Hematopoietic multipotent progenitor cell (in vitro differentiated cells): ENCODE measurements at regions not wholly inside any gene's neighbourhood (a gene's known extent, or its start where the extent isn't known, plus 50 kb on each side); places are given as distances from the start of the nearest gene placed in this dataset.

Source experiments
- DNase-seq, 3 donors: peaks; one replicate each; pipeline ENCODE4 v3.0.0-alpha.2; 2011 to 2015; ENCODE audit warnings: low read depth in 2 of 3, low spot score in 2 of 3

- no peak for DNase-seq
These were observed 67.2 kb downstream of the CEBPB start for GRCh38 chr20:50257860-50258259.

DNA sequence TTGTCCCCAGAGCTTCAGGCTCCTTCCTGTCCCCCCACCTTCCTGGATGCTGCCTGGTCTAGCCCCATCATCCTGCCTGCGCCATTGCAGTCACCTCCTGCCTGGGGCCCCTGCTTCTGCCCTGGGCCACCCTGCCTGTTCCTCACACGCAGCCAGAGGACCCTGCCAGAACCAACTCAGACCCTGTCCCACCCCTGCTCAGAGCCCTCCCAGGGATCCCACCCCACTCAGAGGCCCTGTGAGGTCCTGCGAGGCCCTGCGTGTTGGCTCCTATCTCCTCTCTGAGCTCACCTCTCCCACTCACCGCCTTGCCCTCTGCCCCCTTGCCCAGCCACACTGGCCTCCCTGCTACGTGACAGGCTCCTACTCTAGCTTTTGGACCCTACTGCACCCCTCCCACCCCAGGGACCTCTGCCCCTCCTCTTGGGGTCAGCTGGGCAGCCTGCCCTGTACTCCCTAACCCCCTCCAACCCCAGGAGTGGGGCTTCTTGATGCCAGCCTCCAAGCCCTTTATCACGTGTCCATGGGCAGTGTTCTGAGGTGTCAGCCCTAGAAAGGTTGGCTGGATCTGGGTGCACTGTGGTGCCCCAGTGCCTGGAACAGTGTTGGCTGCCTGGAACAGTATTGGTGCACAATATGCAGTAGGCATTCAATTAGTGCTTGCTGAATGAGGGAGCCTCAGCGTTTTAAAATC is 68.3 kb downstream of the CEBPB start:
- DNase-seq, result no peak

- peak in 1 of 3 donors; percentile 35 for DNase-seq
These were observed 69.3 kb downstream of the CEBPB start for GRCh38 chr20:50259705-50260478.

- peak in 2 of 3 donors; percentile 77 to 83 for DNase-seq
These were observed 70.0 kb downstream of the CEBPB start for GRCh38 chr20:50260479-50261221.

DNA sequence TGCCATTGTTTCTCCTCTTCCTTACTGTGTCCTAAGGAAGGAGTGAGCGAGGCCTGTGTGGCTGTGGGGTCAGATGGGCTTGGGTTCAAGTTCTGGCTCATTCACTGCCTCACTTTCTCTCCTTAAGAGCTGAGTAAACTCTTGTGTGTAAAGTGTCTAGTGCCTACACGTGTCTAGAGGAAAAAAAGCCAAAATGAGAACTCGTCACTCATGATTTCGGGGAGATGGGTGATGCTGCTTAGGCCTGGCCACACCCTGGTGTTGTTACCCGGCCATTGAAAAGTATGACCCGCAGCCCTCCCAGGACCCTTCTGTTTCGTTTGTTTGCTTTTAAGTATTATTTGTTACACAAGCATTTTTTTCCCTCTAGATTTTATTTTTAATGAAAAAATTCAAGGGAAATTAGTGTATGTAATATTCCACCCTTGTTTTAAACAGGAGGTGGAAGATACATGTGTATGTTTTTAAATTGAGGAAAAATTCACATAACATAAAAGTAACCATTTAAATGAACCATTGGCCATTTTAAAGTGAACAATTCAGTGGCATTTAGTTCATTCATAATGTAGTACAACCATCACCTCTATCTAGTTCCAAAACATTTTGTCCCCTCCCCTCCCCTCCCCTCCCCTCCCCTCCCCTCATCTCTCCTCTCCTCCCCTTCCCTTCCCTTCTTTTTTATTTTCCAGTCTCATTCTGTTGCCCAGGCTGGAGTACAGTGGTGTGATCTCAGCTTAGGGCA is 71.0 kb downstream of the CEBPB start:
- DNase-seq, result no peak

GRCh38 chr20:50263831-50264230 is 73.2 kb downstream of the CEBPB start:
- no peak for DNase-seq

DNA sequence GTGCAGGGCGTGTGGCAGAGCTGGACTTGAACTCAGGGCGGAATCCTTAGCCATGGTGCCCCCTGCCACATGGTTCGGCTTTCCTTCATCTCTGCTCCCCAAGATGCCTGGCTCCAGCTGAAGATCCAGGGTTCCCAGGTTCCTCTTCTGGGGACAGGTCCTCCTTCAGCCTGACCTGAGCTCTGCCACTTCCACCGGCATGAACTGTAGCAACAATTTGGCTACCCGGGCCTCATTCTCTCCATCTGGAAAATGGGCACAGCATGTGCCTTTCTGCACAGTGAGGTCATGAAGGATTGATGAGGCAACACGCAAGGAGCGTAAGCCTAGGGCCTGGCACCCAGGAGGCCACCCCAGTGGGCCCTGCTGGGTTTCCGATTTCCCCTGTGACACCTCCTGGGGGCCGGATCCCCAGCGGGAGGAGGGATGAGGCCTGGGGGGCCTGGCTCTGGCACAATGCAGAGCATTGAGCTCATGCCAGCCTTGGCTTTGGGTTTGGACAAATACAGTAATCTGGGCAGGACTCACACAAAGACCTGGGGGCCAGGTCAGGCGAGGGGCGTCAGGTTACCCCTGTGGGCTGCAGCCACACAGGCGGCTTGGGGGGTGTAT is 74.0 kb downstream of the CEBPB start:
- DNase-seq, result no peak

DNA sequence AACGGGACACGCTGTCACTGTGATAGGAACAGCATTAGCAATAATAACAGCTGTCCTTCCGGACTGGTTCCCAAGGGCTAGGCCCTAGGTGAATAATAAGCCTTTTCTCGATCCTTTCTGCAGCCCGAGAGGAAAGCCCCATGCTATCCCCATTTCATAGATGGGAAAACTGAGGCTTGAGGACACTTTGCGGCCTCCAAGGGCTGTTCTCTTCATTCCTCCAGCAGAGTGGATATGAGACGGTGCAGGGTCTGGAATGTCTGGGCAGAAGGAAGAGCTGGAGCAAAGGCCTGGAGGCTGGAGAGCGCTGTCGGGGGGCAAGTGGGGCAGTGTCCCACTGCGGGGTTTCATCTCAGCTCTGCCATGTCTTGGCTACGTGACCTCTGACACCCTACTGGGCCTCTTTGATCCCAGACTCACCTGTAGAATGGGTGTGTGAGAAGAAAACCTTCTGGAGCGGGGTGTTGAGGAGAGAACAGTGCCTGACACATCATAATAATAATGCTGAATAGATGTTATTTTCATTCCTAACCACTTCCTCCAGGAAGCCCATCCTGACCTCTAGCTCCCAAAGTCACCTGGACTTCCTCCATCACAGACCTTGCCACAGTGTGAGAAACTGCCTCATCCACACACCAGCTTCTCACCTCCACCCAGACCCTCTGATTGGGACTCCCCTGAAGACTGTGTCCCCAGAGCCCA is 74.8 kb downstream of the CEBPB start:
- no peak for DNase-seq

GRCh38 chr20:50266293-50267040 is 75.8 kb downstream of the CEBPB start:
- no peak for DNase-seq

- no peak for DNase-seq
These were observed 76.6 kb downstream of the CEBPB start for GRCh38 chr20:50267041-50267865.

- DNase-seq, result no peak
These were observed 77.2 kb downstream of the CEBPB start for GRCh38 chr20:50267866-50268219.

DNA sequence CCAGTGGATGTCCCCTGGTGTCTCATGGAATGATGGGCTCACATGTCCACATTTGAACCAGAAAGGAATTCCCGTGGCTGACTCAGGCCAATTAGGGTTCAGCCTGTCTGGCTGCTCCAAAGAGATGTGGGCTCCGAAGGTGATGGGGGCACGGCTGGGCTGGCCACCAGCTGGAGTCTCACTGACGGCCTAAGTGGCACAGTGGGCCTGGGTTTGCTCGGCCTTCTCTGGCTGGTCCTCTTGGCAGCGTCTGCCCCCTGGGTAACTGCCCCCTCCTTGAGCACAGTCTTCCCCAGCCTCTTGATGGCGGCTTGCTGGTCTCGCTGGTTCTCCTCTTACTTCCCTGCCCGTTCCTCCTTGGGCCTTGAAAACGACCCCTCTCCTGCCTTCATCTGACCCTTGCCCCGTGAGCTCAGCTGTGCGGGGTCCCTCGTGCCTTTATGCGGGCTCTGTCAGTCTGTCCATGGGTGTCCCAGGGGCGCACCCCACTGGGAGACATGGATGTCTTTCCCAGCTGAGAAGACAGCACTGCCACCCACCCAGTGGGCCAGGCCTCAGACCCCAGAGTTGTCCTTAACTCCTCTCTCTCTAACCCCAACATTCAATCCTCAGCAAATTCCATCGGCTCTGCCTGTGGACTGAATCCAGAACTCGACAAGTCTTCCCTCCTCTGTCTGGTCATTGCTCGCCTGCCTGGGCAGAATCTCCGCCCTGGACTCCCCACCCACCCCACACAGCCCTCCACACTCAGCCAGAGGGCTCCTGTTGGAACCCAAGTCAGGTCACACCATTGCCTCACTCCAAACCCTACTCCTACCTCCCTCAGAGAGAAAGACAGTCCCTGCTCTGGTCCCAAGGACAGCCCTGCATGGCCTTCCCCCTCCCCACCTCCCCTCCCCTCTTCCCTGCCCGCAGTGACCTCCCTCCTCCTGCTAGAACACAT is 78.7 kb downstream of the CEBPB start:
- DNase-seq, result no peak

DNA sequence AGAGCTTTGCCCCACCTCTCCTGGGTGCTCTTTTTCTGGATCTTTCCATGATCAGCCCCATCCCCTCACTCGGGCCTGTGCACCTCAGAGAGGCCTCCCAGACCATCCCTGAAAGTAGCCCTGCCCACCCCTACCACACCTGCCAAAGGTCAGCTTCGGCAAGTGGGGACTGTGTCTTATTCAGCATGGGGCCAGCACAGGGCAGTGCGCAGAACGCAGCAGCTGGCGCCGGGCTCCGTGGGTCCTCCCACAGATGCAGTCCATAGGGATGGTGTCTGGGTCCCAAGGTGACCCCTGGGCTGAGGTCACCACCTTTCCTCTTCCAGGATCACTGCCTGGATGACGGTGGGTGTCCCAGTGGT is 79.4 kb downstream of the CEBPB start:
- no peak for DNase-seq

- peak in 2 of 3 donors; percentile 63 to 76 for DNase-seq
These were observed 79.9 kb downstream of the CEBPB start for GRCh38 chr20:50270569-50270968.

DNA sequence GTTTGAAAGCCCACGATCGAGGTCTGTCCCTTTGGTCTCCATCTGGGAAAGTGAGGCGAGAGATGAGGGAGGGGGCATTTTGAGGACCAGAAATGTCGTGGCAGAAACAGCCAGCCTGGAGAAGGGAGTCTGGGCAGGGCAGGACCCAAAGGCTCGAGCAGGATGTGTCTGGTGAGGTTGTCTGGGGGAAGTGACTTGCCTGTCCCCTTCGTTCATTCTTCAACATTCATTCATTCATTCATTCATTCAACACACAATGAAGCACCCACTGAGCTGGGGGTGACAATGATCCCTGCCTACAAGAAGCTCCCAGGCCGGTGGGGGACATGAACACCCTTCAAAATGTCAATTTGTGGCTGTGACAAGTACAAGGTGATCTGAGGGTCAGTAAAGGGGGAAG is 80.5 kb downstream of the CEBPB start:
- no peak for DNase-seq

- DNase-seq, result no peak
These were observed 81.0 kb downstream of the CEBPB start for GRCh38 chr20:50271612-50272011.

- no peak for DNase-seq
These were observed 81.5 kb downstream of the CEBPB start for GRCh38 chr20:50272030-50272723.
